ENCODE measurements at regions not wholly inside any gene's neighbourhood (a gene's known extent, or its start where the extent isn't known, plus 50 kb on each side); places are given as distances from the start of the nearest gene placed in this dataset.

- Histone ChIP-seq H3K9ac (ENCODE audit: low read length) (no peak overlapping the region), H3K36me3 (ENCODE audit: control insufficient read depth, insufficient read depth, low read length) (no peaks in the 10 kb centered on the region), H3K27me3 (ENCODE audit: control insufficient read depth, insufficient read depth, low read length) (no peaks in the 10 kb centered on the region), H3K4me1 (ENCODE audit: control insufficient read depth, insufficient read depth, low read length) (no peaks in the 10 kb centered on the region), H3K9me3 (ENCODE audit: control insufficient read depth, low read length) (no peaks in the 10 kb centered on the region), H3K4me3 (ENCODE audit: low read length) (no peak overlapping the region)
These were observed 89.0 kb upstream of the CEP85L start for GRCh38 chr6:118740372-118740771.

- Histone ChIP-seq H3K36me3 (ENCODE audit: control insufficient read depth, insufficient read depth, low read length) (no peaks in the 10 kb centered on the region), H3K9ac (ENCODE audit: low read length) (no peak overlapping the region), H3K4me1 (ENCODE audit: control insufficient read depth, insufficient read depth, low read length) (no peaks in the 10 kb centered on the region), H3K4me3 (ENCODE audit: low read length) (no peak overlapping the region), H3K27me3 (ENCODE audit: control insufficient read depth, insufficient read depth, low read length) (no peaks in the 10 kb centered on the region), H3K9me3 (ENCODE audit: control insufficient read depth, low read length) (no peaks in the 10 kb centered on the region)
These were observed 88.4 kb upstream of the CEP85L start for GRCh38 chr6:118739696-118740353.

- no peaks in the 10 kb centered on the region for H3K9me3 ChIP-seq (ENCODE audit: control insufficient read depth, low read length)
- no peaks in the 10 kb centered on the region for H3K4me1 ChIP-seq (ENCODE audit: control insufficient read depth, insufficient read depth, low read length)
- H3K9ac ChIP-seq (ENCODE audit: low read length): no peak overlapping the region
- H3K27me3 ChIP-seq (ENCODE audit: control insufficient read depth, insufficient read depth, low read length): no peaks in the 10 kb centered on the region
- no peaks in the 10 kb centered on the region for H3K36me3 ChIP-seq (ENCODE audit: control insufficient read depth, insufficient read depth, low read length)
- H3K4me3 ChIP-seq (ENCODE audit: low read length): no peak overlapping the region
These were observed 85.0 kb upstream of the CEP85L start for GRCh38 chr6:118736440-118736839.

- no peak overlapping the region for H3K9ac ChIP-seq (ENCODE audit: low read length)
These were observed 83.9 kb upstream of the CEP85L start for GRCh38 chr6:118735320-118735719.

GRCh38 chr6:118725944-118726343 lies 74.6 kb upstream of the CEP85L start:
- Histone ChIP-seq H3K4me3 (ENCODE audit: low read length) (no peak overlapping the region), H3K36me3 (ENCODE audit: control insufficient read depth, insufficient read depth, low read length) (no peaks in the 10 kb centered on the region), H3K4me1 (ENCODE audit: control insufficient read depth, insufficient read depth, low read length) (no peaks in the 10 kb centered on the region), H3K27me3 (ENCODE audit: control insufficient read depth, insufficient read depth, low read length) (no peaks in the 10 kb centered on the region), H3K9me3 (ENCODE audit: control insufficient read depth, low read length) (no peaks in the 10 kb centered on the region), H3K9ac (ENCODE audit: low read length) (no peak overlapping the region)

More at GRCh38 chr6:118735320-118735719, 83.9 kb upstream of the CEP85L start:
- no peaks in the 10 kb centered on the region for H3K9me3 ChIP-seq (ENCODE audit: control insufficient read depth, low read length)
- no peaks in the 10 kb centered on the region for H3K4me1 ChIP-seq (ENCODE audit: control insufficient read depth, insufficient read depth, low read length)
- H3K4me3 ChIP-seq (ENCODE audit: low read length): no peak overlapping the region
- no peaks in the 10 kb centered on the region for H3K36me3 ChIP-seq (ENCODE audit: control insufficient read depth, insufficient read depth, low read length)
- H3K27me3 ChIP-seq (ENCODE audit: control insufficient read depth, insufficient read depth, low read length): no peaks in the 10 kb centered on the region

- H3K4me1 ChIP-seq (ENCODE audit: control insufficient read depth, insufficient read depth, low read length): no peaks in the 10 kb centered on the region
- no peaks in the 10 kb centered on the region for H3K9me3 ChIP-seq (ENCODE audit: control insufficient read depth, low read length)
- no peaks in the 10 kb centered on the region for H3K36me3 ChIP-seq (ENCODE audit: control insufficient read depth, insufficient read depth, low read length)
- H3K4me3 ChIP-seq (ENCODE audit: low read length): no peak overlapping the region
- H3K27me3 ChIP-seq (ENCODE audit: control insufficient read depth, insufficient read depth, low read length): no peaks in the 10 kb centered on the region
- no peak overlapping the region for H3K9ac ChIP-seq (ENCODE audit: low read length)
These were observed 72.8 kb upstream of the CEP85L start for GRCh38 chr6:118724211-118724610.

- Histone ChIP-seq H3K4me3 (ENCODE audit: low read length) (no peak overlapping the region), H3K9me3 (ENCODE audit: control insufficient read depth, low read length) (no peaks in the 10 kb centered on the region), H3K4me1 (ENCODE audit: control insufficient read depth, insufficient read depth, low read length) (no peaks in the 10 kb centered on the region), H3K27me3 (ENCODE audit: control insufficient read depth, insufficient read depth, low read length) (no peaks in the 10 kb centered on the region), H3K9ac (ENCODE audit: low read length) (no peak overlapping the region), H3K36me3 (ENCODE audit: control insufficient read depth, insufficient read depth, low read length) (no peaks in the 10 kb centered on the region)
These were observed 71.7 kb upstream of the CEP85L start for GRCh38 chr6:118722829-118723813.

- no peak overlapping the region for H3K9ac ChIP-seq (ENCODE audit: low read length)
- no peaks in the 10 kb centered on the region for H3K36me3 ChIP-seq (ENCODE audit: control insufficient read depth, insufficient read depth, low read length)
These were observed 68.7 kb upstream of the CEP85L start for GRCh38 chr6:118720125-118720473.

GRCh38 chr6:118719351-118720124 lies 68.1 kb upstream of the CEP85L start:
- H3K27me3 ChIP-seq (ENCODE audit: control insufficient read depth, insufficient read depth, low read length): no peaks in the 10 kb centered on the region
- no peaks in the 10 kb centered on the region for H3K4me1 ChIP-seq (ENCODE audit: control insufficient read depth, insufficient read depth, low read length)
- H3K4me3 ChIP-seq (ENCODE audit: low read length): no peak overlapping the region
- H3K9me3 ChIP-seq (ENCODE audit: control insufficient read depth, low read length): no peaks in the 10 kb centered on the region
- no peaks in the 10 kb centered on the region for H3K36me3 ChIP-seq (ENCODE audit: control insufficient read depth, insufficient read depth, low read length)
- H3K9ac ChIP-seq (ENCODE audit: low read length): no peak overlapping the region

More at GRCh38 chr6:118720125-118720473, 68.7 kb upstream of the CEP85L start:
- no peaks in the 10 kb centered on the region for H3K9me3 ChIP-seq (ENCODE audit: control insufficient read depth, low read length)
- no peaks in the 10 kb centered on the region for H3K4me1 ChIP-seq (ENCODE audit: control insufficient read depth, insufficient read depth, low read length)
- no peaks in the 10 kb centered on the region for H3K27me3 ChIP-seq (ENCODE audit: control insufficient read depth, insufficient read depth, low read length)
- H3K4me3 ChIP-seq (ENCODE audit: low read length): no peak overlapping the region

- Histone ChIP-seq H3K4me3 (ENCODE audit: low read length) (no peak overlapping the region), H3K4me1 (ENCODE audit: control insufficient read depth, insufficient read depth, low read length) (no peaks in the 10 kb centered on the region), H3K9ac (ENCODE audit: low read length) (no peak overlapping the region), H3K27me3 (ENCODE audit: control insufficient read depth, insufficient read depth, low read length) (no peaks in the 10 kb centered on the region), H3K9me3 (ENCODE audit: control insufficient read depth, low read length) (no peaks in the 10 kb centered on the region), H3K36me3 (ENCODE audit: control insufficient read depth, insufficient read depth, low read length) (no peaks in the 10 kb centered on the region)
These were observed 67.5 kb upstream of the CEP85L start for GRCh38 chr6:118718903-118719302.

- H3K9ac ChIP-seq (ENCODE audit: low read length): no peak overlapping the region
- H3K36me3 ChIP-seq (ENCODE audit: control insufficient read depth, insufficient read depth, low read length): no peaks in the 10 kb centered on the region
- no peaks in the 10 kb centered on the region for H3K4me1 ChIP-seq (ENCODE audit: control insufficient read depth, insufficient read depth, low read length)
- H3K4me3 ChIP-seq (ENCODE audit: low read length): no peak overlapping the region
- H3K27me3 ChIP-seq (ENCODE audit: control insufficient read depth, insufficient read depth, low read length): no peaks in the 10 kb centered on the region
- no peaks in the 10 kb centered on the region for H3K9me3 ChIP-seq (ENCODE audit: control insufficient read depth, low read length)
These were observed 66.9 kb upstream of the CEP85L start for GRCh38 chr6:118718297-118718696.

GRCh38 chr6:118717106-118717505 lies 65.7 kb upstream of the CEP85L start:
- H3K27me3 ChIP-seq (ENCODE audit: control insufficient read depth, insufficient read depth, low read length): no peaks in the 10 kb centered on the region
- no peaks in the 10 kb centered on the region for H3K4me1 ChIP-seq (ENCODE audit: control insufficient read depth, insufficient read depth, low read length)
- no peaks in the 10 kb centered on the region for H3K9me3 ChIP-seq (ENCODE audit: control insufficient read depth, low read length)

More at GRCh38 chr6:118717106-118717505, 65.7 kb upstream of the CEP85L start:
- Histone ChIP-seq H3K9ac (ENCODE audit: low read length) (no peak overlapping the region), H3K36me3 (ENCODE audit: control insufficient read depth, insufficient read depth, low read length) (no peaks in the 10 kb centered on the region), H3K4me3 (ENCODE audit: low read length) (no peak overlapping the region)

Data from mucosa of stomach (tissue), 1 donor.